ENCODE measurements at regions not wholly inside any gene's neighbourhood (a gene's known extent, or its start where the extent isn't known, plus 50 kb on each side); places are given as distances from the start of the nearest gene placed in this dataset.

DNA sequence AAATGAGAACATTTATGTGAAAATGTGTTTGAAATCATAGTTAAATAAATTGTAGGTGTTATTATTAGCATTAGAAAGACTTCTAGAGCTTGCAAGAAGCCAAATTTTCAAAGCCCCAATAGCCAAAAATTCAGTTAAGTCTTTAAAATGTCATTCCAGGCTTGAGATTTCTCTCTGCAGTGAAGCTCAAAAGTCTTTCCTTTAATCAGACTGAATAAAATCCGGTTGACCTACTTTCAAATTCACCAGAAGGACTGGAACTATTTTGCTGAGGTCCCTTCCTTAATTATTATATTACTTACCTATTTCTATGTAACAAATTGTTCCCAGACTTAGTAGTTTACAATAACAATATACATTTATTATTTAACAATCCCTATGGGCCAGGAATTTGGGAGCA is 112.2 kb upstream of the TRPM3 start:
- TF ChIP-seq FOXP2 (optimal IDR thresholded peaks at IDR 0.05; ENCODE audit: borderline replicate concordance, extremely low read depth, extremely low read length, insufficient read depth) (no peak), POLR2AphosphoS5 (IDR thresholded peaks at IDR 0.05; ENCODE audit: low read depth, low read length) (no peak), REST (IDR thresholded peaks at IDR 0.05; ENCODE audit: insufficient read depth in 1 of 2, low read depth in 2 of 2, low read length in 2 of 2) (no peak), TAF1 (IDR thresholded peaks at IDR 0.05; ENCODE audit: borderline replicate concordance, insufficient read depth, low read length) (no peak)

All from PFSK-1 (cell line).